ENCODE measurements at regions not wholly inside any gene's neighbourhood (a gene's known extent, or its start where the extent isn't known, plus 50 kb on each side); places are given as distances from the start of the nearest gene placed in this dataset.

- TF ChIP-seq CTCF (IDR thresholded peaks at IDR 0.05) (no peak), POLR2A (IDR thresholded peaks at IDR 0.05) (no peak)
These were observed 2012.4 kb upstream of the IGFBP7 start for GRCh38 chr4:59122626-59123025.
